ENCODE measurements at regions not wholly inside any gene's neighbourhood (a gene's known extent, or its start where the extent isn't known, plus 50 kb on each side); places are given as distances from the start of the nearest gene placed in this dataset.
A peak's percentile ranks its signal among the peaks of the same experiment; 100 is the strongest.
"Not testable (repeated sequence)": the region's sequence is repeated elsewhere in the genome, so short reads cannot be mapped to it uniquely, and the experiment has no call there.

GRCh38 chr9:63450836-63451235 is 1834.2 kb downstream of the FOXD4L5 start:
- not testable (repeated sequence) for DNase-seq (ENCODE audit: low read depth); H3K4me3 ChIP-seq (ENCODE audit: control insufficient read depth, low read depth, low read length)

GRCh38 chr9:63425123-63425522 is 1859.9 kb downstream of the FOXD4L5 start:
- not testable (repeated sequence) for H3K4me3 ChIP-seq (ENCODE audit: control insufficient read depth, low read depth, low read length); DNase-seq (ENCODE audit: low read depth)

GRCh38 chr9:63390897-63391296 is 1894.1 kb downstream of the FOXD4L5 start:
- DNase-seq (ENCODE audit: low read depth); H3K4me3 ChIP-seq (ENCODE audit: control insufficient read depth, low read depth, low read length): not testable (repeated sequence)

GRCh38 chr9:63385479-63385878 is 1899.5 kb downstream of the FOXD4L5 start:
- H3K4me3 ChIP-seq (ENCODE audit: control insufficient read depth, low read depth, low read length); DNase-seq (ENCODE audit: low read depth): not testable (repeated sequence)

- H3K4me3 ChIP-seq (ENCODE audit: control insufficient read depth, low read depth, low read length); DNase-seq (ENCODE audit: low read depth): not testable (repeated sequence)
Observed at GRCh38 chr9:63379864-63380263, 1905.1 kb downstream of the FOXD4L5 start.

DNA sequence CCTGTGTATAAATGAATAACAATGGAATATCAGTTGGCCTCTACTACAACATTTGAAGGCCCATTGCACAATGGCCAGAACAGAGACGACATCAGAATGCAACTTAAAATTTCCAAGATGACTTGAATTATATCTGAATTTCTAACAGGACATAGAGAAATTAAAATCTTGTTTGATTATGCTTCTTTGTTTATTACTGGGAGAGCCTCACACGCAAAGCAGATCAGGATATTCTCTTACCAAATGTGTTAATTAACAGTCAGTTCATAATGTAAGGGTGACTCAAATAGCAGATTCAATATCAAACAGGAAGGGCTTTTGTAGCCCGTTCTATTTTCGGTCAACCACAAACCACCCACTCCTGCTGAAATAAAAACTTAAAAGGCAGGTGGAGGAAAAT is 1930.8 kb downstream of the FOXD4L5 start:
- not testable (repeated sequence) for H3K4me3 ChIP-seq (ENCODE audit: control insufficient read depth, low read depth, low read length); DNase-seq (ENCODE audit: low read depth)

- H3K4me3 ChIP-seq (ENCODE audit: control insufficient read depth, low read depth, low read length); DNase-seq (ENCODE audit: low read depth): not testable (repeated sequence)
Observed at GRCh38 chr9:63347347-63347746, 1937.7 kb downstream of the FOXD4L5 start.

GRCh38 chr9:63346310-63347048 is 1938.5 kb downstream of the FOXD4L5 start:
- not testable (repeated sequence) for H3K4me3 ChIP-seq (ENCODE audit: control insufficient read depth, low read depth, low read length)
- peak; percentile 24 for DNase-seq (ENCODE audit: low read depth)

DNA sequence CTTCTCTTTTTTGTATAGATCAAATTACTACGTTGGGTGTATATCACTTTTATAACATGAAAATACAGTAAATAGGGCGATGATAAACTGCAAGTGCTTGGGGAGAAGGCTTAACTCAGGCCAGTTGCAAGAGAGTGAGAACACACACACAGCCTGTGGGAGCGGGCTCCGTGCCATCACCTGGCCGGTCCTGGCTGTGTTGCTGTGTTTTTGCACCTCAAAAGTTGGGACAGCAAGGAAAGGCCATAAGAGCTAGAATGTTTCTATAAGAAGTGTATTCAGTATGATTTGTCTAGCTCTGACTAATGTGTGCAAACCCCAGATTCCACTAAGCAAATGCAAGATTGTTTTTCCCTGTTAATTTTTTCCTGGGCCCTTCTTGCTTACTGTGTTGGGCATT is 1940.6 kb downstream of the FOXD4L5 start:
- DNase-seq (ENCODE audit: low read depth); H3K4me3 ChIP-seq (ENCODE audit: control insufficient read depth, low read depth, low read length): not testable (repeated sequence)

DNA sequence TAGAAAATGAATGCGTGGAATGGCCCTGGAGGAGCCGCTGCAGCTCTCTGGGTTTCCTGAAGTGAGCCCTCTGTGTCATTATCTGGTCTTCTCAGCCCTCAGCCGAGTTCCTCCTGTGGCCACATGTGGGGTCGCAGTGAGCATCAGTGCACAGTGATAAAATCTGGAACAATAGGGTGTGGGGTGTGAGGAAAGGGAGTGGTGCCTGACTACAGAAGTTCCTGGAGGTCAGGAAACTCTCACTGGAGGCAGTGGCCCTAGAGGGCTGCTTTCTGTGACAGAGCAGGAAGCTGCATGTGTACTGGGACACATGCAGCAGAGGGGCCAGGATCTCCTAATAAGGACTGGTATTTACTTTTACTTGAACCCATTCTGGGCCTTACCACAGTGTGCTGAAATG is 1942.5 kb downstream of the FOXD4L5 start:
- DNase-seq (ENCODE audit: low read depth); H3K4me3 ChIP-seq (ENCODE audit: control insufficient read depth, low read depth, low read length): not testable (repeated sequence)

DNA sequence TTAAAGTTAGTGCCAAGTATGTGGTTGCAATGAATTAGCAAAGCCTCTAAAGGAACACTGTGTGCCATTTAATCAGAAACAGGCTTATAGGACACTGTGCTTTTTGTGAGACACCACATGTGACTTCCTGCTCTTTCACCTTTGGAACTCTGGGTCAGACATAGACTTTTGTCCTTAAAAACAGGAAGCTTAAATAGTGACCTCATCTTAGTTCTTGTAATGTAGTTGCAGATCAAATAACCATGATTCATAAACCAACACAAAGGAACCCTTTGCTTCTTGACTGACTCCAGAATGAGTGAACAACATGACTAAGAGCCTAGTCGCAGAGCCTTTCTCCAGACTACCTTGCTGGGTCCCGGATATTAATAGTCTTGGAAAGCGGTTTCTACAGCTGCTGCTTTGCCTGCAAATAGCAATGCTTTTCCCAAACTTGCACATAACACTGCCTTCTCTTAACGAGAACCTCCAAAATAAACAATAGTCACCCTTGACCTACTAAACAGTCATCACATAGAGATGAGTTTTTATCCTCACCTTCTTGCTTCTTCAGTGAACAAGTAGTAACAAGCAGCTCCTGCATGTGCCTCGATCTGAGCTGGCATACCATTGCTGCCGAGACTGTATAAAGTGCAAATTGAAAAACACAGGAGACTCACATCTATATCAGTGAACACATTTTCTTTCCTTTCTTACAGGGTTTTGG is 1947.0 kb downstream of the FOXD4L5 start:
- not testable (repeated sequence) for DNase-seq (ENCODE audit: low read depth); H3K4me3 ChIP-seq (ENCODE audit: control insufficient read depth, low read depth, low read length)

DNA sequence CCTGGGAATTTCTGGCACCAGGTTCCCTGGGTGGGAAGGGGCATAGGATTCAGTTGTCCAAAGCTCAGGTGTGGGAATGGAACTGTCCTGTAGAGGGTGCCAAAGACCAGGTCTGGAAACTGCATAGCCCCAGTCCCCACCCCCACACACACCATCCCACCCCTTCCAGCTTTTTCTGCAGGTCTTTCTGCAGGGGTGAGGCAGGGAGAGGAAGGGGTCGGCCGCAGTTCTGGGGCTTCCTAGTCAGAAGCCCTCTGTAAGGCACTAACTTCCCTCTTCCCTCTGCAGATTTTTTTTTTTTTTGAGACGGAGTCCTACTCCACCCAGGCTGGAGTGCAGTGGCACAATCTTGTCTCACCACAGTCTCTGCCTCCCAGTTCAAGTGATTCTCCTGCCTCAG is 1949.7 kb downstream of the FOXD4L5 start:
- not testable (repeated sequence) for DNase-seq (ENCODE audit: low read depth); H3K4me3 ChIP-seq (ENCODE audit: control insufficient read depth, low read depth, low read length)

DNA sequence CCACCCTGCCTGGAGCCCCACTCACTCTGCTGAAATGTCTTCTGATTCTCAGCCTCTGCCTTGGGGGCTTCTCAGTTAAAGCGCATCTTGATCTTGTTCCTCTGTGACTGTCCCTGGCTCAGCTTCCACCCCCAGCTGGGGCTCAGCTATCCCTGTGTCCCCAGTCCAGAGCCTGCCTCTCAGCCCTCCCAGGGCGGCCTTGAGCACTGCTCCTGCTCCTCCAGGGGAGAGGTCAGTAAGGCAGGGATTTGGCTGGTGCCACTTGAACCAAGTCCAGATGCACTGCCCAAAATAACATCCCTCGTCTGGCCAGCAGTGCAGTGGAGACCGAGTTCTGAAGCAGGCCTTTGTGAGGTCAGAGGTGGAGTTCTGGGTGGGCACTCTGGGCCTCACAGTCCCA is 1950.8 kb downstream of the FOXD4L5 start:
- not testable (repeated sequence) for H3K4me3 ChIP-seq (ENCODE audit: control insufficient read depth, low read depth, low read length); DNase-seq (ENCODE audit: low read depth)

DNA sequence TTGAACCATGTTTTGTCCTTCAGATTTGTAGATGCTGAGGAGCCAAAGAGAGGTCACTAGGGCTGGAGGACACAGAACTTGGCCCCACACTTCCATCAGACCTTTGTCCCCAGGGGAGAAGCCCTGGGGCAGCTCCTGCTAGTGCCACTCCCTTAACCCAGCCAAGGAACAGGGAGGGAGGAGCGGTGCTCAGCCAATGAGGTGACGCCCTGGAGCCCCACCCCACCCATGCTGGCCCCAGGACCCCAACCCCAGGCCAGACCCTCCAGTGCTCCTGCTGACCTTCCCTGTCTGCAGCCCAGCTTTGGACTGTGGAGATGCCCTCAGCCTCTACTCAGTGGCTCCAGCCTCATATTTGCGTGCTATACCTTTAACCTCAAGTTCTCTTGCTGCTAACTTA is 1951.9 kb downstream of the FOXD4L5 start:
- DNase-seq (ENCODE audit: low read depth); H3K4me3 ChIP-seq (ENCODE audit: control insufficient read depth, low read depth, low read length): not testable (repeated sequence)

DNA sequence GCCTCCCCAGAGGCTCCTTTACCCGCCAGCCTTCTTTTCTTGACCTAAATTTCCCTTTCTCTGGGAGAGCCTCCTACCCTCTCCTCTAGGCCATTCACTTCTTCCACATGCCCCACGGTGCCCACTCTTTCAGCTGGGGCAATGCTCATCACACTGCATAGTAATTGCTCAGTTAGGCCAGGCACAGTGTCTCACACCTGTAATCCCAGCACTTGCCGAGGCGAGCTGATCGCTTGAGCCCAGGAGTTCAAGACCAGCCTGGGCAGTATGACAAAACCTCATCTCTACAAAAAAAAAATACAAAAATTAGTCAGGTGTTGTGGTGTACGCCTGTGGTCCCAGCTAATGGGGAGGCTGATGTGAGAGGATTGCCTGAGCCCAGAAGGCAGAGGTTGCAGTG is 1956.7 kb downstream of the FOXD4L5 start:
- DNase-seq (ENCODE audit: low read depth); H3K4me3 ChIP-seq (ENCODE audit: control insufficient read depth, low read depth, low read length): not testable (repeated sequence)

DNA sequence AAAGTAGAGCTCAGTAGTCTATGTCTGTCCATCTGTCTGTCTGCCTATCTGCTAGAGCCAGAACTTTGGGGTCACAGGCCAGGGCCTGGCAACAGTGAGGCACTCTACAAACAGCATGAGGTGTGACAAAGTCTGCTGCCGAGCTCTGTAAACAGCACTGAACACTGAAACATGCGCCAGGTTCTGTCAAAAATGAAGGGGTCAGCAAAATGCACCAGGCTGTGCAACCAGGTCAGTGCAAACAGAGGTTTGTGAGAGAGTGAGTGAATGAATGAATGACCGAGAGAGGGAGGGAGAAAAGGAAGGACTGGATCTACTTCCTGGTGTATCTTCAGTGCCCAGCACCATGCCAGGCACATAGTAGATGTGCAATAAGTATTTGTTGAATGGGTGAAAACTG is 1957.8 kb downstream of the FOXD4L5 start:
- H3K4me3 ChIP-seq (ENCODE audit: control insufficient read depth, low read depth, low read length); DNase-seq (ENCODE audit: low read depth): not testable (repeated sequence)

- H3K4me3 ChIP-seq (ENCODE audit: control insufficient read depth, low read depth, low read length); DNase-seq (ENCODE audit: low read depth): not testable (repeated sequence)
Observed at GRCh38 chr9:63326665-63327064, 1958.3 kb downstream of the FOXD4L5 start.

DNA sequence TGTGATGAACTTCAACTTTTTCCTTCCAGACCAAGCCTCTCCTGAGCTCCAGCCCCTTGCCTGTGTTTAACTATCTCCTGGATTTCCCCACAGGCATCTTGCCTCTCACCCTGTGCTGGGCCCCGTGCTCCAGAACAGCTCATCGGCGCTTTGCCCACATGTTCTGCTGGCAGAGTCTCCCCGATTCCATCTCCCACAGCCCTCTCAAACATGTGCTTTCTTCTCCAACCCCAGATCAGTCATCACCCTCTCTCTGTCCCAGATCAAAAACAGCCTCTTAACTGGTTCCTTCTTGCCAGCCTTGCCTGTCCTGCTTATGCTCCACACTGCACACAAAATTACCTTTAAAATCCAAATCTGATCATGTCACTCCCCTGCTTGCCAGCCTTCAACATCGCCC is 1959.3 kb downstream of the FOXD4L5 start:
- H3K4me3 ChIP-seq (ENCODE audit: control insufficient read depth, low read depth, low read length); DNase-seq (ENCODE audit: low read depth): not testable (repeated sequence)

DNA sequence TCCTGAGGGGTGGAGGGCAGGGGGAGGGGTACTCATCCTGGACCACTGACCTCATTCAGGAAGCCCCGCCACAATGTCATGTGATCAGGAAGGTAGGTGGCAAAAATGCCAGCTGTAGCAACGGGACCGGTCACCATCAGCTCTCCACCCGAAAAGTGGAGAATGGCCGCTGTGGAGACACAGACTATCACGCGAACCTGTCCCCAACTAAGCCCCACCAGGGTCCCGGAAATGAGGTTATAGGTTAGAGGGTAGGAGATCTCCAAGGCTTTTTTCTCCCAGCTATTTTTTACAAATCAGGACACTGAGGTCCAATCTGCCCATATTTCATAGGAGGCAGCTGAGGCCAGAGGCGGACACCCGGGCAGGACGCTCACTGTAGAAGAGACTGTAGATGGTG is 1966.9 kb downstream of the FOXD4L5 start:
- not testable (repeated sequence) for H3K4me3 ChIP-seq (ENCODE audit: control insufficient read depth, low read depth, low read length); DNase-seq (ENCODE audit: low read depth)

DNA sequence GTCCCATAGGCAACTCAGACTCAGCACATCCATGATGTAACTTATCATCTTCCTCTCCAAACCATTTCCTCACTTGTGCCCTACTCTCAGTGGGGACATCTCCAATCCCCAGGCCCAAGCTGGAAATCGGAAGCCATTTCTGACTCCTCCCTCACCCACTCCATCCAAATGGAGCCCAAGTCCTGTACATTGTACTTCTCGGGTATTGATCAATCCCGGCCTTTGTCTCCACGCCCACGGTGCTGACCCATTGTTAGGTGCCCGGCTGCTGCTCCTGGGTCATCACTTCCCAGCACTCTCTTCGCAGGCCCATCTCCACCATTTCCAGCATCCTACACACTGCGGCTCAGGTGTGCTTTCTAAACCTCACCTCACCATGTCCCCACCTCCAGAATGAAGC is 1969.6 kb downstream of the FOXD4L5 start:
- not testable (repeated sequence) for H3K4me3 ChIP-seq (ENCODE audit: control insufficient read depth, low read depth, low read length); DNase-seq (ENCODE audit: low read depth)
